Left lung (tissue), 4 donors: ENCODE measurements at regions not wholly inside any gene's neighbourhood (a gene's known extent, or its start where the extent isn't known, plus 50 kb on each side); places are given as distances from the start of the nearest gene placed in this dataset.

Experiments
- ATAC-seq: fragments of 200-7000 bp; cut with Tn5 transposase; one replicate; pipeline ENCODE4 v1.9.1; 2020; ENCODE audit warnings: moderate library complexity
- DNase-seq, 4 donors: peaks; one replicate each; pipeline ENCODE4 v3.0.0-alpha.2; 2013 to 2020
- H3K27ac ChIP-seq, 2 donors: fragments of 200-600 bp; sonication (generic) in 1 of 2; one replicate each; pipeline versions ENCODE4 v1.5.0 to v1.8.0; 2020 to 2021
- H3K27me3 ChIP-seq, 2 donors: fragments of 200-600 bp; sonication (generic) in 1 of 2; one replicate each; pipeline versions ENCODE4 v1.5.0 to v1.8.0; 2020 to 2021
- H3K36me3 ChIP-seq, 2 donors: fragments of 200-600 bp; sonication (generic) in 1 of 2; one replicate each; pipeline versions ENCODE4 v1.5.0 to v1.8.0; 2020 to 2021
- H3K4me1 ChIP-seq, 2 donors: fragments of 200-600 bp; one replicate each; pipeline ENCODE4 v1.8.0; 2021
- H3K4me3 ChIP-seq, 2 donors: fragments of 200-600 bp; sonication (generic) in 1 of 2; one replicate each; pipeline versions ENCODE4 v1.5.0 to v1.8.0; 2020 to 2021; ENCODE audit warnings: mild to moderate bottlenecking in 1 of 2
- H3K9me3 ChIP-seq, 2 donors: fragments of 200-600 bp; sonication (generic) in 1 of 2; one replicate each; pipeline versions ENCODE4 v1.5.0 to v1.8.0; 2020 to 2021
- intact Hi-C, 2 donors: fragments of 100-400 bp; cut with DNase I; formaldehyde crosslinking; loops; one replicate each; pipeline versions ENCODE4 v1.11.2 to v1.14.2; 2022
- TF ChIP-seq, protein P1 (sequence below), 2 donors: fragments of 200-600 bp; sonication (generic) in 1 of 2; IDR thresholded peaks; one replicate each; pipeline versions ENCODE4 v1.5.0 to v1.8.0; 2021; ENCODE audit warnings: antibody characterized with exemption in 2 of 2
- donor health status: DM: no; HTN: yes; CAD: no.
- donor health status: DM: no; HTN: no; CAD: no.

DNA sequence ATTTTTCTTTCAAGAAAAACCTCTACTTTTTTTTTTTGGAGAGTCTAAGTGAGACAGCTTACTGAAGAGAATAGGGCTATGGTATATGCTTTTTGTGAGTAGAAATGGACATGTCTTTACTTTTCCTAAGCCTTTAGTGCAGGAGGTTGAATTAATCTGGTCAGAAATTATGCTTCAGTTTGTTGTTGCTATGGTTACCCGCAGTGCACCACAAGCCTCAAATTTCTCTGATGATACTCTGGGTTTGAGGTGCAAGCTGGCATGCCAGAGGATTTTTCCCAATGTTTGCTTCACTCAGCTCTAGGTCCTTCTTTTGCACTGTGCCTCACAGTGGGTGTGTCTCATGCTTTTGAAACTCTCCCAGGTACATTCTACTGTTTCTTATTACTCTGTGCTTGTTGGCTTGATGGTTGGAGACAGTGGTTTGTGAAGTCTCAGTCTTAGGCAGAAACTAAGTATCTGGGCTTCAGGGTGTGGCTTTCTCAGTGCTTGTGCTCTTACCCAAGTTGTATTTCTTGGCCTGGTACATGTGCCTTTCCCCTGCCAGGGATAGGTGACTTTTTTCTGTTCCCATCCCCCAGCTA lies 278.3 kb downstream of the RBM43 start:
- DNase-seq: no peak
- intact Hi-C loops: no loop called here
- Histone ChIP-seq H3K9me3 (peaks cover 0 to 14% of the 10 kb centered on the region in 2 donors), H3K36me3 (no peaks in the 10 kb centered on the region), H3K27ac (no peak overlapping the region), H3K4me1 (no peaks in the 10 kb centered on the region), H3K4me3 (no peak overlapping the region), H3K27me3 (no peaks in the 10 kb centered on the region)
- TF ChIP-seq, protein P1, sequence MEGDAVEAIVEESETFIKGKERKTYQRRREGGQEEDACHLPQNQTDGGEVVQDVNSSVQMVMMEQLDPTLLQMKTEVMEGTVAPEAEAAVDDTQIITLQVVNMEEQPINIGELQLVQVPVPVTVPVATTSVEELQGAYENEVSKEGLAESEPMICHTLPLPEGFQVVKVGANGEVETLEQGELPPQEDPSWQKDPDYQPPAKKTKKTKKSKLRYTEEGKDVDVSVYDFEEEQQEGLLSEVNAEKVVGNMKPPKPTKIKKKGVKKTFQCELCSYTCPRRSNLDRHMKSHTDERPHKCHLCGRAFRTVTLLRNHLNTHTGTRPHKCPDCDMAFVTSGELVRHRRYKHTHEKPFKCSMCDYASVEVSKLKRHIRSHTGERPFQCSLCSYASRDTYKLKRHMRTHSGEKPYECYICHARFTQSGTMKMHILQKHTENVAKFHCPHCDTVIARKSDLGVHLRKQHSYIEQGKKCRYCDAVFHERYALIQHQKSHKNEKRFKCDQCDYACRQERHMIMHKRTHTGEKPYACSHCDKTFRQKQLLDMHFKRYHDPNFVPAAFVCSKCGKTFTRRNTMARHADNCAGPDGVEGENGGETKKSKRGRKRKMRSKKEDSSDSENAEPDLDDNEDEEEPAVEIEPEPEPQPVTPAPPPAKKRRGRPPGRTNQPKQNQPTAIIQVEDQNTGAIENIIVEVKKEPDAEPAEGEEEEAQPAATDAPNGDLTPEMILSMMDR (IDR thresholded peaks at IDR 0.05): no peak
- ATAC-seq: peak; percentile 74

DNA sequence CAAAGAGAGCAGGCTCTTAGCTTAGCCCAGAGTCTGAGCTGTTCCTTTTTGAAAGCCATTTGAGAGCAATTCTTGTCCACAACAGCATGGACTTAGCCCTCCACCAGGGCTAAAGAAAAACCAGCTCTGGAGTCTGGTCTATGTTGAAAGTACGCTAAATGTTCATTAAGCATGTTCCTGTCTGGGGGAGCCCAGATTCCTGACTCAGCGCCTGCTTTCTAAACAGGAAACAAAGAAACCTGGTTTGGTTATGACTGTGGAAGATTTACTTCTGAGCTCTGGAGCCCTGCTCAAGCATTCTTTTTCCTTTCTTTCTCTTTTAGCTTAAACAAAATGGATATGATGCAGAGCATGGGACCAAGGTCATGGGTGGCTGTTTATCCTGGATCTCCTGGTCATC lies 279.8 kb downstream of the RBM43 start:
- peaks cover 0 to 5% of the 10 kb centered on the region in 2 donors for H3K9me3 ChIP-seq
- ATAC-seq (no peak), DNase-seq (no peak)
- TF ChIP-seq, protein P1 (IDR thresholded peaks at IDR 0.05): no peak
- H3K36me3 ChIP-seq: no peaks in the 10 kb centered on the region
- no peak overlapping the region for H3K4me3 ChIP-seq
- intact Hi-C loops: no loop called here
- no peak overlapping the region for H3K27ac ChIP-seq
- no peaks in the 10 kb centered on the region for H3K27me3 ChIP-seq
- H3K4me1 ChIP-seq: no peaks in the 10 kb centered on the region

DNA sequence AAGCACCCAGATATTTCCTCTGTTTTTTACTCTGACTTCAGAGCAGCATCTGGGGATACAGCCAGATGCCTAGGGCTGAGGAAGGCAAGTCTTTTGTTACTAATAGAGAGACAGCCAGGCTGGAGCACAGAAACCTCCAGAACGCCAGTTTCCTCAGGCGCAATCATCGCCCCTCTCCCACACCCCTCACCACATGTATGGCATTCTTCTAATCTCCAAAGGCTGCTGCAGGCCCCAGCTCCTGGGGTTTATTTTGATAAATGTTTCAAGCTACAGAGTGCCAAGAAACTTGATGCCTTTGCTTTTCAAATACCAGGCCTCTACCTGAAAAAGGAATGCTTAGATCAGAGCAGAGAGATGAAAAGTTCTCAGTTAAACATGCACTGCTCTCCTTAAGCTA lies 283.6 kb downstream of the RBM43 start:
- no peaks in the 10 kb centered on the region for H3K36me3 ChIP-seq
- no peaks in the 10 kb centered on the region for H3K9me3 ChIP-seq
- H3K4me3 ChIP-seq: no peak overlapping the region
- TF ChIP-seq, protein P1 (IDR thresholded peaks at IDR 0.05): no peak
- no peaks in the 10 kb centered on the region for H3K27me3 ChIP-seq
- intact Hi-C loops: no loop called here
- H3K4me1 ChIP-seq: no peaks in the 10 kb centered on the region
- no peak overlapping the region for H3K27ac ChIP-seq
- DNase-seq: no peak
- no peak for ATAC-seq

DNA sequence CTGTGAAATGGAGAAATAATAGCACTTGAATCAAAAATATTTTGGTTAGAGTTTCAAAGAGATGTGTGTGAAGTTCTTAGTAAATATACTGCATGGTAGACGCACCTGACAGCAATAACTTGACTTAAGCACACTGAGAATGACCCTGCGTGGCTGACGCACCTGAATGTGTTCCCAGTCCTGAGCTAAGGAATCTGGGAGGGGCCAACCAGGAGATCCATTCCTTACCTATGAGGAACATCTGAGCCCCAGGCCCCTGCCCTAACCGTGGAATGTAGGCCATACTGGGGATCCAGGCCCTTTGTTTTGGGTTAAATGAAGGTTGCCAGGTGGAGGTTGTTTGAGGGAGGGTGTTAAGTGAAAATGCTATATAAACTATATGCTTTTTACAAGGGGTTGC lies 284.4 kb downstream of the RBM43 start:
- intact Hi-C loops: no loop called here
- Histone ChIP-seq H3K36me3 (no peaks in the 10 kb centered on the region), H3K9me3 (no peaks in the 10 kb centered on the region), H3K27ac (peak overlapping the region in 1 of 2 donors; percentile 63), H3K4me3 (no peak overlapping the region), H3K4me1 (no peaks in the 10 kb centered on the region), H3K27me3 (no peaks in the 10 kb centered on the region)
- DNase-seq (peak in 1 of 4 donors; percentile 77), ATAC-seq (peak; percentile 95)
- TF ChIP-seq, protein P1 (IDR thresholded peaks at IDR 0.05): no peak

DNA sequence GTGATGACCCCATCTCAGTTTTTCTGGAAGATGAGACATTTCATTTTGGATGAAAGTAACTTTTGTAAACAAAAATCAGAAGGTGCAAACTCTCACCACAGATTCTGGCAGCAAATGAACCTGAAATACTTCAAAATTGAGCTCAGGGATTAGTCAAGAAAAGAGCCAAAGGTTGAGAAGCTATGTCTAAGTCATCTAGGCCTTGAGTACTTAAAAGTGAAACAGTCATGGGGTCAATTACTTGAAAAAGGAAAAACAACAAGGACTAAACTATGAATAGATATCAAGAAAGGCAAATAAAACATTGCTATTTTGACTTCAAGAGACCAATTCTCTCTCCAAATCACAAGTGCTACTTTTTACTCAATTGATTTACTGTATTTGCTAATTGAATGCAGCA lies 285.1 kb downstream of the RBM43 start:
- intact Hi-C loops: no loop called here

More for the DNA sequence above, 285.1 kb downstream of the RBM43 start:
- Histone ChIP-seq H3K4me1 (no peaks in the 10 kb centered on the region), H3K36me3 (no peaks in the 10 kb centered on the region), H3K27me3 (no peaks in the 10 kb centered on the region), H3K27ac (peak overlapping the region; percentile 5 to 60), H3K4me3 (no peak overlapping the region), H3K9me3 (no peaks in the 10 kb centered on the region)
- TF ChIP-seq, protein P1 (IDR thresholded peaks at IDR 0.05): no peak
- DNase-seq (no peak), ATAC-seq (peak; percentile 73)
